ENCODE measurements at regions not wholly inside any gene's neighbourhood (a gene's known extent, or its start where the extent isn't known, plus 50 kb on each side); places are given as distances from the start of the nearest gene placed in this dataset.
"Not testable (repeated sequence)": the region's sequence is repeated elsewhere in the genome, so short reads cannot be mapped to it uniquely, and the experiment has no call there.

- no peak for DNase-seq
Measured at GRCh38 chr1:118563981-118564951, 379.2 kb upstream of the SPAG17 start.

GRCh38 chr1:118558933-118559332 lies 373.9 kb upstream of the SPAG17 start:
- no peak for DNase-seq

DNA sequence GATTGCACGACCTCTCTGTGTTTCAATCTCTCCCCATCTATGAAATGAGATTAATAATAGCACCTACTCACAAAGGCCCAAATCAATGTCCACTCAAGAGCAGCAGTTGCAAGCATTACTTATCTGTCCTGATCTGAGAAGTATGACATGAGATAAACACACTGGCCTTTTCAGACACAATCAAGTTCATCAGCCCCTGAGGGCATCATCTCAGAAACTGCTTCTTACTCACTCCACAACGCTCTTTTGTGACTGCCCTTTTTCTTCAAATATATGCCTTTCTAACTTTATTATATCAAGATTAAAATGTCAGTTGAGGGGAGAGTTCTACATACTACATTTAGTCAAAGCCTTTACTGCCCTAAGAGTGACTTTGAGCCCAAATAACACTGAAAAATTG lies 371.9 kb upstream of the SPAG17 start:
- no peak for DNase-seq

- DNase-seq: no peak
Measured at GRCh38 chr1:118555638-118556037, 370.6 kb upstream of the SPAG17 start.

DNA sequence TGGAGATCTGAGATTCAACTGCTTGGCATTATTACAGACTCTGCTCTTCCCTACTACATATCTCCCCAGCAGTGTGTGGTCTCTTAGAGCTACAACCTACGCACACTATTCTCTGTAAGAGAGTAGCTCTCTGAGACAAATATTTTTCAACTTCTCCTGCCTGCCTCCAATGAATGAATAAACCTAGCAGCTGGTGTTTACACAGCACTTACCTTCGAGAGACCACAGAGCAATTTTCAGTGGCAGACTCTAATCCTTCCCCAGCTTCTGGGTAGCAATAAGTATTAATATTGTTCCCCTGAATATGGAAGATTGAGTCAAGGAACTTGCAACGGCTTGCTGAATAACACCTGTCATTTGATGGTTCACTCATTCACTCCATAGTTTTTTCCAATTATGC lies 350.9 kb upstream of the SPAG17 start:
- DNase-seq: no peak

DNA sequence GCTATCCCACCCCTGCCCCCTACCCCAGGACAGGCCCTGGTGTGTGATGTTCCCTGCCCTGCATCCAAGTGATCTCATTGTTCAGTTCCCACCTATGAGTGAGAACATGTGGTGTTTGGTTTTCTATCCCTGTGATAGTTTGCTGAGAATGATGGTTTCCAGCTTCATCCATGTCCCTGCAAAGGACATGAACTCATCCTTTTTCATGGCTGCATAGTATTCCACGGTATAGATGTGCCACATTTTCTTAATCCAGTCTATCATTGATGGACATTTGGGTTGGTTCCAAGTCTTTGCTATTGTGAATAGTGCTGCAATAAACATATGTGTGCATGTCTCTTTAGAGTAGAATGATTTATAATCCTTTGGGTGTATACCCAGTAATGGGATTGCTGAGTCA lies 326.9 kb upstream of the SPAG17 start:
- DNase-seq: not testable (repeated sequence)

DNA sequence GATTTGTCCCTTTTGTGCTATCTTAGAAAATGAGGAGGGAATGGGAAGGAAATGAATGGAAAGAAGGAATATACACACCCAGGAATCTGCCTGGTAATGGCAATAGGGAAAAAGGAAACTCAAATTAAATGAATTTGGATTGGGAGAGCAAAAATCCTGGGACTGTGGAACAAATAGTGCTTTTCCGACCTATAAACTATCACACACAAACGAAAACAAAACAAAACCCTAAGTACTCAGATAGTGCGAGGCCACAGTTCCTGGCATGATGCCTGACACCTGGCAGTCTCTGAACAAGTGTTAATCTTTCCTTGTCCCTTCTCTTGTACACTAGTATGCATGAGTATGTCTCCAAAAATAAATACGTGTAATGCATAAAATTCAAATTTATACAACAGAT lies 319.8 kb upstream of the SPAG17 start:
- no peak for DNase-seq

DNA sequence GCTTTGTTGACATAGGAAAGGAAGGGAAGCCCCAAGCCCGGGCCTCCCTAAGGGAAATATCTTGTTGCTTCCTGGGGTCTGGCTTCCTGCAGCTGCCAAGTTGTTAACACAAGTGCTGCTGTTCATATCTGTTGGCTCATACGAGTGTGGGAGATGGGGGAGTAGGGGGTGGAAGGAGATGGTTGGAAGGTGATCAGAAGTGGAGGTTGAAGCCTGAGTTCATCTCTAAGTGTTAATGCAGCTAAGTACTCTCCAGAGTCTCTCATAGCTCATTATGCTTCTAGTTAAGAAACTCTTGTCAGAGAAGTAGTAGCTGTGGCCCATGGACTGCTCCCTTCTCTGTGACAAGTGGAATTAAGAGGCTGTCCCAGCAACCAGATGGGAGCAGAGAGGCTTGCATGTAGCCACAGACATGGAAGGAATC lies 319.2 kb upstream of the SPAG17 start:
- no peak for DNase-seq

DNA sequence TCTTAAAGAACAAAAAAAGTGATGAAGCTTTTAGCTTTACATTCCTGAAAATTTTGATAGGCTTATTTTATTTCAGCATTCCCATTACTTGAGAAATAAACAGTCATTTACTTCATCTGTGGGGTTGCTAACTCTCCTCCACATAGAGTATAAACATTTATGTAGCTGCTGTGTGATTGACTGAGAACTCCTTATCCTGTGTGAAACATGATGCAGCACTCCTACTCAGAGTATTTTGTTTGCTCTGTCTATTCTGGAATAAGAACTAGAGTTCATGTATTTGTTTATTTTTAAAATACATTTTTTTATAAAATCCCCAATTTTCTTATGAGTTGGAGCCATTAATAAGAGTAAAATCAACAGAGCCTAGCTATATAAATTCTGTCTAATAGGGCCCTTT lies 318.7 kb upstream of the SPAG17 start:
- DNase-seq: no peak

GRCh38 chr1:118494998-118495397 lies 310.0 kb upstream of the SPAG17 start:
- no peak for DNase-seq

DNA sequence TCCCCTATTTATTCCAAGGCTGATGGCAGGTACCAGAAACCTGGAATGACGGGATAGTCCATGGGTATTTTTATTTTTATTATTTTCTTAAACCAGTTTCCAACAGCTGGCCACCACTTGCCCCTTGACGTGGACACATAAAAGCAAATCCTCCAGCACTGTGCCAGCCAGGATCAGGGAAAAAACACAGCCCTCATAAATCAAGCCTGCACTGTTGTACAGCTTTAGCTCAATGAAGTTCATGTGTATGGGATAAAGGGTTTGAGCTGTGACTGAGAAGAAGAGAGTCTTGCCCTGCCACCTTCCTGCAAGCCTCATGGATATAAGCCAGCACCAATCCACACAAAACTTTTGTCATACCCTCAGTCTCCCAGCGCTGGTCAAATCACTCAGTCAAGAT lies 303.8 kb upstream of the SPAG17 start:
- no peak for DNase-seq

GRCh38 chr1:118487932-118488331 lies 302.9 kb upstream of the SPAG17 start:
- no peak for DNase-seq

DNA sequence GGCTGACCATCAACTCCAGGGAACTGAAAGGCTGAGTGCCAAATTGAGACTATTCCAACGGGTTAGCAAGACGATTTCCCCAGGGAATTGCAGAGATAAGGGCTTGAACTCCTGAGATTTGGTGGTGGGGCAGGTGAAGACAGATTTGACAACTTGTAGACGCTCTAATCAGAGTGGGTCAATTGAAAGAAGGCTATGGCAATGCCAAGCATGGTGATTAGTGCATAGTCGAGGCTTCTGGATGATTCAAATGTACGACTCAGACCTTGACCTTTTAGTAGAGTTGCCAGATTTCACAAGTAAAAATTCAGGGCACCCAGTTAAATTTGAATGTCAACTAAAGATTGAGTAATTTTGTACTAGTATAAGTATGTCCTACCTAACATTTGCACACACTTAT lies 302.1 kb upstream of the SPAG17 start:
- DNase-seq: no peak

DNA sequence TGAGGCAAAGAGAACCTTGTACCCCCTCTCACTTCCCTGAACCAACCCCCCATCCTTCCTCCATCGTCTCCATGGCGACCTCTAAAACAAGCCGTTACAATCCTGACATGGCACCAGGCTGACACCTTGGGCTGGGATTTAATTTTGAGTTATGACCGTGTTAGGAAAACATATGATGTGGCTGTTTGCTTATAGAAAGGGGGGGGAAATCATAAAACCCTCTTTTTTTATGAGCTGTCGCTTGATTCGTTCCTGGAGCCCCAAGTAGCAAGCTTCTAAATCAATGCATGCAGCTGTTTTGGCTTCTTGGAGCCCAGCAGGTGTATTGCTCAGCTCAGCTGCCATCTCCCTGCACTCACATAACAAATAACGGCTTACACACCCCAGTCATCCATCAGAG lies 301.2 kb upstream of the SPAG17 start:
- no peak for DNase-seq

- DNase-seq: no peak
Measured at GRCh38 chr1:118485757-118486156, 300.7 kb upstream of the SPAG17 start.

- DNase-seq: no peak
Measured at GRCh38 chr1:118484893-118485292, 299.9 kb upstream of the SPAG17 start.

- DNase-seq: no peak
Measured at GRCh38 chr1:118483245-118484006, 298.4 kb upstream of the SPAG17 start.

GRCh38 chr1:118481126-118481525 lies 296.1 kb upstream of the SPAG17 start:
- no peak for DNase-seq

DNA sequence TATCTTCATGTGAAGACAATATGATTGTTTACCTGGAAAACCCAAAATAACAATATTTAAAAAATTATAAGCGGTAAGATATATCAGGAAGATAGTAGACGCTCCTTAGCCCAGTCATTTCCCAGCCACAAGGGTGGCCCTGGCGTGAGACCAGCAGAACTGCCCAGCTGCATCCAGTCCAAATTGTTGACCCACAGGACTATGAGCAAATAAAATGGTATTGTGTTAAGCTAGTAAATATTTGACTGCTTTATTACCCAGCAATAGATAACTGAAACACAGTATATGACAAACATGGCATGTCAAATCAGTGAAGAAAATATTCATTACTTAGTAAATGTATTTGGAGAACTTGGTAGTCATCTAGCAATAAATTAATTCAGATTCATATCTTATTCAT lies 294.3 kb upstream of the SPAG17 start:
- DNase-seq: no peak

DNA sequence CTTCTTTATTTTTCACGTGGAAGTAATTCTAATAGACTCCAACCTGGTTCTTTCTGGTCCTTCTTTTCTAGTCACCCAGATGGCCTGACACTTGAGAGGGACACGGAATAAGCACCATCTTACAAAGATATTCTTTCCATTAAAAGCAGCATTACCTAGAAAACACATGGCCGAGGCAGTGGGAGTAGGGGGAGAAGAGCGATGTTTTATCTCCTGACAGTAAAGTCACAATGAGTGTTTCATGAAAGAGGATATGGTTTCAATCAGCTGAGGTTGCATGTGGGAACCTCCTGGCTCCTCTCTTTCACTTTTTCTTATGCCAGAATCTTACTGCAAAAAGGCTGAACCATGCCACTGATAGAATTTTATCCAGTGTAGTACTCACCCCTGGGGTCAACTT lies 288.8 kb upstream of the SPAG17 start:
- no peak for DNase-seq

- not testable (repeated sequence) for DNase-seq
Measured at GRCh38 chr1:118464460-118464859, 279.4 kb upstream of the SPAG17 start.

- DNase-seq: no peak
Measured at GRCh38 chr1:118461154-118461553, 276.1 kb upstream of the SPAG17 start.

DNA sequence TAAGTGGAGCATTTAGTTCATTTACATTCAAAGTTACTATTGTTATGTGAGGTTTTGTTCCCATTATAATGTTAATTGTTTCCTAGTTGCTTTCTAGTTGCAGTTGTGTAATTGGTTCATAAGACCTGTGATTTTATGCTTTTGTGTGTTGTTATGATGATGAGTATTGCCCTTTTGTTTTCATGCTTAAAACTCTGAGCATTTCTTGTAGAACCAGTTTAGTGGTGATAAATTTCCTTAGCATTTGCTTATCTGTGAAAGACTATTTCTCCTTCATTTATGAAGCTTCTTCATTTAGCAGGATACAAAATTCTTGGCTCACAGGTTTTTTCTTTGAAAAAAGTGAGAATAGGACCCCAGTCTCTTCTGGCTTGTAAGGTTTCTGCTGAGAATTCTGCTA lies 274.8 kb upstream of the SPAG17 start:
- no peak for DNase-seq

GRCh38 chr1:118453856-118454255 lies 268.8 kb upstream of the SPAG17 start:
- not testable (repeated sequence) for DNase-seq
